HG03432 (cell line): ENCODE measurements at regions not wholly inside any gene's neighbourhood (a gene's known extent, or its start where the extent isn't known, plus 50 kb on each side); places are given as distances from the start of the nearest gene placed in this dataset.

Experiments used
- ATAC-seq: cut with Tn5 transposase; IDR thresholded peaks from one replicate; pipeline ENCODE4 v1.9.1; 2021; ENCODE audit warnings: mild to moderate bottlenecking, moderate library complexity; ENCODE audit not compliant: unreplicated experiment

DNA sequence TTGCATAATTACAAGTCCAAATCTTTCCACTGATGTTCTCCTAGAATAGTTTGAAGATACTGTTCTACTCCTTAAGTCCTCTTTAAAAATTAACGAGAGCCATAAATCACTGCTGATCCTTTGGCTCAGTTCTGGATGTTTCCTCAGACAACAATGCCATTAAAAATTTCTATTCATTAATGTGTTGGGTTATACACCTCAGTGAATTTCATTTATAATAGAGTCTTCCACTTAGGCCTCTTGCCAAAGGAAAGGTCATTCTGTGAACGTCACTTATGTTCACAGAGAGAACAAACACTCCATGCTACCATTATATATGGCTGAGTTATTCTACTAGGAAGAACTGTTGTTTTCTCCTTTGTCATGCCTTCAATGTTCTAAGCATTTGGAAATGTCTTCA lies 1472.3 kb upstream of the CELF4 start:
- no peak for ATAC-seq

DNA sequence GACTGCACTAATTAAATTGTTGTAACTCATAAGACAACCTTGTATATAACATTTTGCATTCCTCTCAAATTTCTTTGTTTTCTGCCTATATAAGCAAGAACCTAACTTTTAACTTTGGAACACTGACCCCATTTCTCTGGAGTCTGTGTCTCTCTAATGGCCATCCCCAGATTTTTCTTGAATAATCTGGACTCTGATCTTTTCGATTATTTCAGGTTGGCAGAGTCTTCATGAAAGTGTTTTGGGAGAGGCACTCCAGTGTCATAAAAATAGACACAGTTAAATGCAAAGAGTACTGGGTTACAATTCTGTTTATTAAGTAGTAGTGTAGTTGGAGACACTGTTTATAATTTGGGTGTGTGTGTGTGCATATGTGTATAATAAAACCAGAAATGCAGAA lies 1467.7 kb upstream of the CELF4 start:
- no peak for ATAC-seq

DNA sequence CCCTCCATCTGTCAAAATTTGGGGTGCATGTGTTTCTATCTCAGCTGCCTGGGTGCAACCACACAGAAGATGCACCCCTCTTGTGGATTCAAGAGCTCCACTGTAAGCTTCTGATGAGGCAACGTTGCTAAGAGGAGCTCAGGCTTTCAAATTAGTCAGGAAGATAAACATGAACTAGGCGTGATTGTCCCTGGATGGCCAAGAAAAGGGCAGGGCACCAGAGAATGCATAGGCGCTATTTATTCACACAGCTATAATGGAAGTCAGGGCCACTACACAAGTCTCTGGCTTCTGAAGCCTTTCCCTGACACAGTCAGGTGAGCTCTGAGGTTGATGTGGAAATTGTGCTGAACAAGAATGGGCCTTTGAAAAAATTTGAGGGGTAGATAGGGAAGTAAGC lies 1466.0 kb upstream of the CELF4 start:
- ATAC-seq = no peak

DNA sequence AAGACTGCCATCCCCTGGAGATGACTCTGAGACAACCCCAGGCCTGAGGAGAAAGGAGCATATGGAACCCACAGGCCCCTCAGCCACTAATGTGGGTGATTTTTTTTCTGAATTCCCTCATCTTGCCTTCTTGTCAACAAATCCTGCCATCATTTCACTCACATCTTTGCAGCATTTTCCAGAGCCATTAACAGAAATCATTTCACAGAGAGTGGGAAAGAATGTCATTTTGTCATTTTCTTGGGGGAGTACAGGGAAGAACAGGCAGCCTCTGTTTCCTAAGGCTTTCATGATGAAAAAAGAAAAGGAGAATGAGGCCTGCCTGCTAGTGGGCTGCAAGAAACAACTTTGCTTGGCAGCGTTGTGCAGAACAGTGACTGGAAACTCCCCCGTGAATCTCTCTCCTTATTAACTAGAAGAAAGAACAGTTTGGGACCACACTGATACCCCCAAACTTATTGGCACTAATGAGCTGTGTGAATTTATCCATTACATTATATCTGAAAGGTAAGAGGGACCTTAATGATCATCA lies 1464.6 kb upstream of the CELF4 start:
- no peak for ATAC-seq

DNA sequence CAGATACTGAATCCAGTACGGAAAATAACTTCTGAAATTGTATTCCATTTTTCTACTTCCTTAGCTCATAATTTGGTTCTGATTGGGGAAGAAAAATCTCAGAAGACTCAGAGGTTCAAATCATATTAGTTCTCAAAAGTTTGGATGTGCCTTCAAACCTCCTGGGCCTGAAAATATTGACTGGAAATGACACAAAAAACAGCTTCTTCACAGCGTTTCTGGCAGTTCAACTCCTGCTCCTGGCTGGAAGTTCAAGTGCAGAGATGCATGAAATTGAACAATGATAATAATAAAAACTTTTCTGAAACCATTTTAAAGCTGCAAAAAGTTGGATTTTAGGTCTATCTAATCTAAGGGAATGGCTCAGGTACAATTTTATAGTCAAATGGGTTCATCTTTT lies 1459.9 kb upstream of the CELF4 start:
- no peak for ATAC-seq

DNA sequence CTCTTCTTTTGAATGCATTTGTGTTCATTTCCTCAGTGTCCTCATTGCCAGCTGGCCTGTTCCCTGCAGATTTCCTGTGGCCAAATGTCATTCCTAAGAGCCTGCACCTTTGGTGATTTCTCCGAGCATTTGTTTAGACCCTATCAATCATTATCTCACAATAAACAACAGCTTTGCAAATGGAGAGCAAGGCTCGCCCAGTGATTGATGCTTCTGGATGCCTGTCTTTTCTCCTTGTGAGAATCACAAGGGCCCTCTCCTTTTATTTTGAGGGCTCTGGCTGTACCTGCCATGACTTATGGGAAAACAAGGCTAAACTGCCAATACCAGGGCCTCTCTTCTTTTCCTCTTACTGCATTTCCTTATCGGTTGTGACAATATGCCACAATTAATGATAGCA lies 1454.4 kb upstream of the CELF4 start:
- no peak for ATAC-seq

DNA sequence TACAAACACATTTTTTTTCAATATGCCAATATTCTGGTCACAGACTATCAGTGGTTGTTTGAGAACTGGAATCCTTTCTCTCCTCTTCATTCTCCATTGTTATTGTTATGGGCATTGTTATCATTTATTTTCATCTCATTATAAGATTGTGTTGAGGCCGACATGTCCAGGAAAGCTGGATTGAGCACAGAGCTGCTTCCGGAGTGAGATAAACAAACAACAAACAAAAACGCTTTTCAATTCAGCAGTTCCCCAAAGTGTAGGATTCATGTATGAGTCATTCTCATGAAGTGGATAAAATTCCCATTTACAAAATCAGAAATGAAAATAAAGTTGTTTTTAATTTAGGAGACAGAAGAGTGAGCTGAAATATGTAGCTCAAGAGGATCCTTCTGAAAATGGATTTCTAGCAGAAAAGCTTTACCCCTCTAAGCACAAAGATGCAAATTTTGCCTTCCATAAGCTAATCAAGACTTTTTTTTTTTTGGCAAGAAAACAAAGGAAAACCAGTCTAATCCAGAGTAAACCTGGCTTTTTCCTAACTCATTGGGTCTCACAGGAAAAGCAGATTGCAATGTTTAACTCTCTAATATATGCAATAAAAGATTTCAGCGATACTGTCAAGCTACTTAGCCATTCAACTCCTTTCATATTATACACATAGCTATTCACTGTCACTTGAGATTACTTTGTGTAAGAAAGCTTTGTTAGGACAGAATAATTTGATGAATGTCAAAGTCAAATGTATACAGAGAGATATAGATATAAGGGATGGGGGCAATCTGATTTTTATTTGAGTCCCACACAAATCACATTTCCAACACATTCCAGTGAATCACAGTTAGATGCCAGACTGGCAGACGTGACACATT lies 1441.7 kb upstream of the CELF4 start:
- ATAC-seq = no peak

DNA sequence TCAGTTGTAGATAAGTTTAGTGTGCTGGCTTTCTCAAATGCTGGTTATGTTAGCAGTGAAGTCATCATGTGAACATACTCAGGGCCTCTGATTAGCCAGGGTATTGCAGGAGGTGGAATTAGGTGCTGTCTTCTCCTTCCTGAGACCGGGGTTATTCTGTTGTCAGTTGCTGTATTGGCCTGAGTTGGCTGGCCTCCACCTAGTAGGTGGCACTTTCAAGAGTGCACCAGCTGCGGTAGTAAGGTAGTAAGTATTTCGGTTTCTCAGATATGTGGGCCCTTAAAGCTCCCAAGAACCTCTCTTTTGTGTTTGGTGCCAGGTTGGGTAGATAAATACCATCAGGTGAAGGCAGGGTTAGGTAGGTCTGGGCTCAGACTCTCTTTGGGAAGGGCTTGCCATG lies 1430.5 kb upstream of the CELF4 start:
- ATAC-seq = no peak

DNA sequence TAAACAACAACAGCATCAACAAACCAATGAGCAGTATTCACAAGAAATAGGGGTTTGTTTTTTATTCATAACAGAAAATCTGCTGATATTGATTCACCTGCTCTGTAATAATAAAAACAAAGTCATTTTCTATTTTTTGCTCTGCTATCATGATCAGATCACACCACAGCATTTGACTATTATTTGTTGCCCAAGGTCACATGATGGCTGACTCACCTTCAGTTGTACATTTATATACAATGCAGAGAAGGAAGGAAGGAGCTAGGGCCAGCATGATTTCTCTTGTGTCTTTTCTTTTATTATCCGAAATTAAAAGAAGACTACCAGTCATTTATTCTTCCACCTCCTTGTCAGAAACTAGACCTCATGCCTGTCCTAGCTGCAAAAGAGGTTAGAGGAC lies 1427.7 kb upstream of the CELF4 start:
- ATAC-seq = no peak

DNA sequence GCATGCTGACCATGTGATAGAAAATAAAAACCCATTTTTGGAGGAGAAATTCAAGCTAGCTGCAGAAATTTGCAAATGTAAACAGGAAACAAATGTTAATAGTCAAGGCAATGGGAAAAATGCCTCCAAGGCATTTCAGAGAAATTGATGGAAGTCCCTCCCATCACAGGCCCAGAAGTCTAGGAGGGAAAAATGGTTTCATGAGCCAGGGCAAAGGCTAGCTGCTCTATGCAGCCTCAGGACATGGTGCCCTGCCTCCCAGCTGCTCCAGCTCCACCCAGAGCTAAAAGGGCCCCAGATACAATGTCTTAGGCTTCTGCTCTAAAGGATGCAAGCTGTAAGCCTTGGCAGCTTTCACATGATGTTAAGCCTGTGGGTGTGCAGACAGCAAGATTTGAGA lies 1419.4 kb upstream of the CELF4 start:
- ATAC-seq = no peak

DNA sequence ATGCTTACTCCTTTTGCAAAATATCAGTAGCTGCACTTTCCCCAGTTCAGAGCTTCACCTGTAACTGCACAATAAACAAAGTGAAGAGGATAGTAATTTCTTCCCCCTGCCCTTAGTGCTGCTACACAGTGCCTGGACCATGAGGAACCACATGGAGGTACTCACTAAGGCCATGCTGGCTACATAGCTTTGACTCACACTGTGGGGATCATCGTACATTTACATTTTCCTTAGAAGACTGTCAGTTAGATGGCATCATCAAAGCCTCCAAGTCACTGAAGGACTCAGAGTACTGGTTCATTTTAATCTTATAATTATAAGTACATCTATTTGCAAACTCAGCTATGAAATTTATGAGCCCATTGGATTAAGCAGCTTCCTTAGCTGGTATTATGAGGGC lies 1416.5 kb upstream of the CELF4 start:
- ATAC-seq = no peak

DNA sequence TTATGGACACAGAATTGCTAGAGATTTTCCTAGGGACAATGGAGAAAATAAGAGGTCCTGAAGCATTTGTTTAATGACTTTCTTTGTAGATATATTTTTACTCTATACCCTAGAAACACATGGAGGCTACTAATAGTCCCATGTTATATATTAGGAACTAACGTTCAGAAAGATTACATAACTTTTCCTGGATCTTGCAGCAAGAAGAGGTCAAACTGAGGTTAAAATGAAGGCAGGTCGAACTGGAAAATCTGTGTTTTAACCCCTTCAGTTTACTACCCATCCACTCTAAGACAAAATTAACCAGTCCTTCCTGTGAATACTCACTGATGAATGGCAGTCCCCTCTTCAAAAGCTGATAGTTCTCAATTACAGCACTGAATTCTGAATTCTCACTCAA lies 1415.8 kb upstream of the CELF4 start:
- no peak for ATAC-seq

DNA sequence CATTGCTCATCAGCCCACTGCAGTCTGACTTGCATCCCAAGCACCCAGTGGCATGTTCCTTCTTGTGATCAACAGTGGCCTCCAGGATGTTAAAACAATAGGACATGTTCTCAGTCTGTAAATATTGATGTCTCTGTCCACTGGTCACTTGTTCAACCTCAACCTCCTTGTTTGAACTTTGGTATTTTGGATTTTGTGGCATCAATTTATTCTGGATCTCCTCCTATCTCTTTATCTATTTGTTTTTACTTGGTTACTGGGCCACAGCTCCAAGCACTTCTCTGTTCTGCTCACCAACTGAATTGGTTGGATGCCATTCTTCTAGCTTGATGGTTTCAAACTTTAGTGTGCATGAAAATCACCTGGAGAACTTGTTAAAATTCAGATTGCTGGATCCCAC lies 1414.8 kb upstream of the CELF4 start:
- no peak for ATAC-seq

DNA sequence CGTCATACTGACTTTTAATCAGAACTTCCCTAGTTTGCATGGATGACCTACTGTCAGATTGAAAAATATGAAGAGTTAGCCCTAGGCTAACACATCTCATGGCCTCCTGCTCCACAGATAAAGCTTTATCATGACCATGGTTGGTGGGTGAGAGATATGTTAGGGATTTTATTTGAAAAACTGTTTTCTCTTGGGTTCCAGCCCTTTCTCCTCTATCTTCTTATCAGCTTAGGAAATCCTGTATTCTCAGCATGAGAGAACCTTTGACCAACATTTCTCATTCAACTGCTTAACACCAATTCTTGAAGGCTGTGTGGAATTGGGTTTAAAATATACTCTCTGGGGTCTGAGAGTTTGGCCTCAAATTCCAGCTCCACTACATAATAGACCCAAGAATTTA lies 1407.0 kb upstream of the CELF4 start:
- ATAC-seq = no peak

DNA sequence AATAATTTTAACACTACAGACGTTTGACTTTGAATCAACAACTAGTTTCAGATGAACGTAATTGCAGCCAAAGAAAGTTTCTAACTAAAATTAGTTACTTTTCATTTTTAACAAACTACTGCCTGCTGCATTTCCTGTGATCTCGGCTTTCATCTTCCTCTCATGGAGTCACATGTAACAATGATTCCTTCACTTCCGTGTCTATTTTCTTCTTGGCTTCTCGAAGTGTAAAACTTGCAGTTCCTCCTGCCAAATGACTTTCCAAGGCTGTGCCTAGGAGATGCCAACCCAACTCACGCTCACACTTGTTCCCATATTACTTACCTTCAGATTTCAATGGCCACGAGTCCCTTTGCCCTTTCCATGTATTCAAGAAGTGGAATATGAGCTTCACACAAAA lies 1406.3 kb upstream of the CELF4 start:
- no peak for ATAC-seq

DNA sequence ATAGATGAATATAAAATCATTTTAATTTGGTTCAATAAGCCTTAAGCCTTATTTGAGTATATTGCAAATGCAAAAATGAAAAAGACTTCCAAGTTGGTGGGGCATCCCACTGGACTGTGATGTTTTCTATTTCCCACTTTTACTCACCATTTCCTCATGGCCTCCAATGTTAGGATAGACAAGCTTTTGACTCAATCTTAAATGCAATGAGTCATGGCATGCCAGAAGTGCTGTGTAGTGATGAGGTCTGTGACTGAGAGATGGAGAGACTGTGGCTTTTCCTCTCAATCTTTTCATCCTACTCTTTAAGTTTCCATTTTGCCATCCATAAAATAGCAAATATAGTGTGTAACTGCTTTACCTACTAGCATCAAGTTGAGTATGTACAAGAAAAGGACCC lies 1401.2 kb upstream of the CELF4 start:
- no peak for ATAC-seq

DNA sequence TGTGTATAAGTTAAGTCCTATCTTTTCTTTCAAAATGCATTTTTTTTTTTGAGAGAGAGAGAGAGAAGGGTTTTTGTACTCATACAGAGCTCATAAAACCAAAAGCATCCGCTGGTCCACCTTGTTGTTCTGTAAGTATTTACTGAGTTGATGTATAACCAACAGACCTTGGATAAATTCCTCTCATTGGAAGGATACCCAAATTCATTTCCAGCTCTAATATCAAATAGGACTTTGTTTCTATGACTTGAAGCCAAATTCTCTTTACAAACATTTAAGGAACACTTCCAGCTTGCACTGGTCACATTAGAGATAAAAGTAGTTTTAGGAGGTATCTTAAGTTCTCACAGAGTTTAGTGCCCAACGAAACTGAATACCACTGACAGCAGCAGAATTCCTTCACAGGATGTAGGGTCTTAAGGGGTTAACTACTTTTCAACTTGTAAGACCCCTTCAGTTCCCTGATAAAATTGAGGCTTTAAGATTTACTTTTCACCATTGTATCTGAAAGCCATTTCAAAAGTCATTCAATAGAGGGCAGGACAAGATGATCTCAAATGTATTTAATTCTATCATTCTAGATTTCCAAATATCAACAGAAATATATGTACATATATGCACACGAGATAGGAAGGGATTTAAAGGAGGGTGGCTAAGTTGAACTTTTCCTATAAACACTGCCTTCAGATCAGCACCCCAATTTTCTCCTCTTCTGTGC lies 1398.5 kb upstream of the CELF4 start:
- ATAC-seq = no peak

DNA sequence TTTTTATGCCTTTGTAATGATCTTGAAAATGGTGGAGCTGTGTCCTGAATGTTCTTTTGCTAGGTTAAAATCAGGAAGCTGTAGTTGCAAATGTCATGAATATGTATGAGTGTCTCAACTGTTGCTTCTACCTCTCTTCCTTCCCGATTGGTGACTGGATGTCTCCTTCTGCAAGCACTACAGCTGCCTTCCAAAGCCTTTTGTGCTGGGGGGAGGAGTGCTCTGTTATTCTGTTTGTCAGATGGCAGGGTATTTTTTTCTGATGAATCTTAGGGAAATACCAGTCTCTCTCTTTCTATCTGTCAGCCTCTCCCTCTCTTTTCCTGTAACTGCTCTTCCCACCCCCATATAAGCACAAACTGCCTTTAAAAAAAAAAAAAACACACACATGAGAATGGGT lies 1396.3 kb upstream of the CELF4 start:
- ATAC-seq = peak; percentile 68

DNA sequence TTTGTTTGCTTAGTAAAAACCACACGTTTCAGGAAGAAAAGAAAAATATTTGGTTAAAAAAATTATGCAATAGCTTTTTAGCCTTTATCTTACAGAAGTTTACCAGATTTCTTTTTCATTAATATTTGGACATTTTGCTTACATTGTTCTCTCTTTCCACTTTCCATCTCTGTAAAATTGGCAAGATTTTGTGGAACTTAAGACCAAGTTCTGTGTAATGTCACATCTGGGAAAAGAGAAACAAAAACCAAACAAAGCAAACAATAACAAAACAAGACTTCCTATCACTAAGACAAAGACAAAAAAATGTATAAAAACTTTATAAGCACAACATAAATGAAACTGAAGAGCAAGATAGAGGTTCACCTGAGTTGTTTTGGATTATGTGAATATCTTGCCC lies 1392.1 kb upstream of the CELF4 start:
- ATAC-seq = no peak

DNA sequence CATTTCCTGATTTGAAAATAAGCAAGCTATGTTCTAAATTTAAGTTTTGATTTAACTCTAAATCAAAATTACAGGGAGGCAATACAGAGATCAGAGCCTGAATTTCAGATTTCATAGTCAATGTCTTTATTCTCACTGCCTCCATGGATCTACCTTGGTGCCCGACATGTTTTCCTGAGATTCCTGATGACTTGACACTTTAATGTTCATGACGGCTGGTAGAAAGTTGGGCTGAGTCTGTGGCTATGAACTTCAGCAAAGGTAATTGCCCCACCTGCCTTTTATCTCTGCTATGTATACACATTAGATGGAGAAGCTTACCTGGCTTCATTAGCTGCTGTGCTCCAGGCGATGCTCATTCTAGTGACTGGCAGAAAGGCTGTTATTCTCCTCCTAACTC lies 1390.5 kb upstream of the CELF4 start:
- ATAC-seq = no peak

DNA sequence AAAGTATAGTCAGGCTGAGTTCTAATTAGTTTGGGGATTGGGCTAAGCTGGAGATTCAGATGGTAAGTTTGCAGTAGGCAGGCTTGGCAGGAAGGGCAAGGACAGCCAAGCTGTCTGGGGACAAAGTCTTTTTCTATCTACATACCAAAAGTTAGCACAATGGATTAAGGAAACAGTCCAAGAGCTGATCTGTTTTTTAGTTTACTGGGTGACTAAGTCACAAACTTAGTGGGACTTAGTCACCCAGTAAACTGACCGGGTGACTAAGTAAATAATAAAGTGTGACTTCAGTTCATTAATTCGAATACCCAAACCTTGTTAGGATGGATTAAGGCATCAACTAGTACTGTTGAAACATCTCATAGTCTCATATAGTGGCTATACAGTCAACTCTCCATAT lies 1386.0 kb upstream of the CELF4 start:
- no peak for ATAC-seq

DNA sequence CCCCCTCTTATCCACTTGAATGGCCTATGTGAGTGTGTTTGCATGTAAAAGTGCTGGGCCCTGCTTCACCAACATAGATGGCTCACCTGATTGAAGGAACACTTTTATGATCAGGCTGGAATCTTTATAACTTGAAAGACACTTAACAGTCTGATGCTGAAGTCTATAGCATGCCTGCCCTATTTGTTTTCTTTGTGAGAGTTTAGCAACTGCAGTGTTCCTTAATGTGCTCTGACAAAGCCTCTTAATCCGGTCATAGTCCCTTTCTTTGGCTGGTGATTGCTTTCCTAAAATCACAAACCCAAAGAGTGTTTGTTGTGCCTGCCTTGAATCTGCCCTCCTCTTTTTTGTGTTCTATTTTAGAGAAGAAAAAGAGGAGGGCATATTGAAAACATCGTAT lies 1382.8 kb upstream of the CELF4 start:
- ATAC-seq = no peak
